SK-MEL-5 (cell line): ENCODE measurements at regions not wholly inside any gene's neighbourhood (a gene's known extent, or its start where the extent isn't known, plus 50 kb on each side); places are given as distances from the start of the nearest gene placed in this dataset.

ENCODE experiments used
- DNase-seq: peaks from one replicate; pipeline ENCODE4 v3.0.0-alpha.2; 2016; ENCODE audit warnings: low read depth, low spot score
- in situ Hi-C: cut with HindIII; loops from 2 replicates; pipeline ENCODE4 v1.10.0; 2016; ENCODE audit warnings: low sequenced_read_pairs, high pct_unique_total_duplicates, low pct_unique_long_range_greater_than_20kb

GRCh38 chr6:8282380-8282779 lies 153.0 kb downstream of the SLC35B3 start:
- no peak for DNase-seq
- in situ Hi-C loops = no loop called here

DNA sequence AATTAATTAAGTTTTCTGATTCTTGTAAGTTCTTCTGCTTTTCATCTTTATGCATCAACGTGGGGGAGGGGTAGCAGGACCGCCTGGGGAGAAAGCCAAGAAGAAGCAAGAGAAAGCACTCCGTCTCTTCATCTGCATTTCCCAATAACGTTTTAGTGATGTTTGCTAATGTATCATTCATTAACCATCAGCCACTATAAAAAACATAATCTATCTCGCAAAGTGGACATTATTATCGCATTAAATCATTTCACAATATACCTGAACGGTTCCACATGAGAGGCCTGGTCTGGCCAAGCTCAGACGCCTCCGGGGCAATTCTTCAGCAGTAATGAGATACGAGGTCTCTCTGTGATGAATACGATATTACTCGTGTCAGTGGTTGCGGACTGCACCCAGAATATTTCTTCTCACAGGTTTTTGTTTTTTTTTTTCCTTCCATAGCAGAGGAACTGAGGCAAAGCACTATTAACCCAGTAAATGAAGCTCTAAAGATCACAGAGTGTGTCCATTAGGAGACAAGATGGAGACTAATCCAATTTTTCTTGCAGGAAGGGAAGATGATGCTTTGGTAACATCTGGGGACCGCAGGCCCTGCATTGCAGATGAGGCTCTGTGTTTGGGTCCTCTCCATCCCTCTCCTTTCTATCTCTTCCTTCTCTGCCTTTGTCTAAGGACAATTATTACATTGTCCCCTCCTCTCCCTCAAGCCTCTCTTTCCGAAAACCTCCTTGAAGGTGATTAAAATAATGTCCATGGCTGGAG lies 156.1 kb downstream of the SLC35B3 start:
- no peak for DNase-seq

DNA sequence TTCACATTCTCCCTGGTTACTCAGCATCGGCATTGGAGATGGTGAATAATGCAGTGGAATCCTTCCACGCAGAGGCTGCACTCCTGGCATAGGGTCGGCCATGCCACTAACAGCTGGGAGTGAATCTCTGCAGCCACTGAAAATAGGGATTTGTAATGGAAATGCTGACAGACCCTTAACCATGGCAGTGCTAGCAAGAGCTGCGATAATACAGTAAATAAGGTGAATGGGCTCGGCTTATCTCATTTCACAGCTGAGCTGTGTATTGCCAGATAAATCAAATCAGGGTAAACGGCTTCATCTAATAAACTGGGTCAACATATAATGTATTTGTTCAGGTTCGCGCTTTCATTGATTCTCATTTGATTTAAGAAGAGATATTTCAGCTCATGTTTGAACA lies 156.8 kb downstream of the SLC35B3 start:
- in situ Hi-C loops = no loop called here
- no peak for DNase-seq

More for the DNA sequence above, 156.1 kb downstream of the SLC35B3 start:
- in situ Hi-C loops = no loop called here

GRCh38 chr6:8277769-8278168 lies 157.6 kb downstream of the SLC35B3 start:
- in situ Hi-C loops = no loop called here
- DNase-seq = no peak

DNA sequence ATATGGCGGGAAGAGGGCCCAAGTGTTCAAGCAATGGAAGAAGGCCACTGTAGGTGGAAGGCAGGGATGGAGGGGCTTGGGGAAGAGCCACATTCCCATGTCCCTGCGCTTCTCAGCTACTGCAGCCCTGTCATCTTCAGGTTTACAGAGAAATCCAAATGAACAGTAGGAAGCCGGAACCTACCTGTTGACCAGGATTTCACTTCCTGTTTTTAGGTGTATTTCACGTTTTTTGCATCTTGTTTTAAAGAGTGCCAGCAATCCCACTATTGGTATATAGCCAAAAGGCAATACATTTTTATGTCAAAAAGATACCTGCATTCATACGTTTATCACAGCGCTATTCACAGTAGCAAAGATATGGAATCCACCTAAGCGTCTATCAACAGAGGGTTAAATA lies 159.2 kb downstream of the SLC35B3 start:
- in situ Hi-C loops = no loop called here
- no peak for DNase-seq

- in situ Hi-C loops = no loop called here
- no peak for DNase-seq
Measured at GRCh38 chr6:8275667-8276066, 159.7 kb downstream of the SLC35B3 start.

DNA sequence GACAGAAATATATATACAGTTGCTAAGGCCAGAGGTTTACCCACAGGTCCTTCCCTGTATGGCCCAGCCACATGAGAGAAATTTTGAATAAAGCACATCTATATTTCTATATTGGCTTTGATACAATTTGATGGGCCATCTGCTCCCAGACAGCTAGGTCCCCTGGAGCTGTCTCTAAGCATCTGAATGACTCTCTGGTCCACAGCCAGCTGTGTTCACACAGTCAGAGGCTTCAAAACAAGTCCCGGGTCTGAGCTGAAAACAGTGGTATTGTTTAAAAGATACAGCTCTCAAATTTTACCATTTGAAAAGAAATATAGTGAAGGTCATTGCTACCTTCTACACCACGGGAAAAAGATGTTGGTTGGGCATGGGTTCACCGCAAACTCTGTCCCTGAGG lies 161.1 kb downstream of the SLC35B3 start:
- in situ Hi-C loops = no loop called here
- no peak for DNase-seq

- peak; percentile 11 for DNase-seq
- in situ Hi-C loops = no loop called here
Measured at GRCh38 chr6:8269872-8270454, 165.4 kb downstream of the SLC35B3 start.

DNA sequence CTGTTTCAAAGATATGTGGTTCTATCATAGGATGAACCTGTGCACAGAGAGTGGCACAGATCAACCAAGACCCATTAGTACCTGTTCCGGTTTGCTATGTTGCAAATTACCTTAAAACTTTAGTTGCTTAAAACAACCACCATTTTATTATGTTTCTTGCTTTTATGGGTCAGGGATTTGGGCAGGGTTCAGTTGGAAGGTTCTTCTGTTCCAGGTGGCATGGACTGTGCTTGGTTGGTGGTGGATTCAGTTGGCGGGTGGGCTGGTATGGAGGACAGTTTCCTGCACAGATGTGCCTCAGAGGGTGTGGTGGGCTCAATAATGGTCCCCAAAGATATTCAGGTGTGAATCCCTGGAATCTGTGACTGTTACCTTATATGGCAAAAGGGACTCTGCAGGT lies 166.3 kb downstream of the SLC35B3 start:
- DNase-seq = no peak
- in situ Hi-C loops = no loop called here

DNA sequence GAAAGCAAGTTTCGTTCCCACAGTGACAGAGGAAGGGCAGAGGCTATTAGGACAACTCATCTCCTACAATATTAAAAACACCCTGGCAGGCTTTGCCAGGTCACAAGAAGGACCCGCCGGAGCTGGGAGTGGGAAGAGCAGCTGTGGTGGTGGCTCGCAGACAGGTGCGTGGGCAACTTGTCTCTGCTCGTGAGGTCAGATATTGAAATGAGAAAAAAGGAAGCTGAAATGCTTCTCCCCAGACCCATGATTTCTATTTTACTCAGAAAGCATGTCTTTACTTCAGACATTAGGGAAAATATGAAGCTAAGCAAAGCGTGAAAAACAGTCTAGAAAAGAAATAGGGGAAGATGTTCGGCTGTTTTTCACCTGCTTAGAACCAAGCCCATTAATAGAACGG lies 166.3 kb upstream of the EEF1E1 start:
- DNase-seq = no peak
- in situ Hi-C loops = no loop called here

GRCh38 chr6:8268156-8268555 lies 165.8 kb upstream of the EEF1E1 start:
- in situ Hi-C loops = no loop called here

GRCh38 chr6:8260610-8261009 lies 158.3 kb upstream of the EEF1E1 start:
- DNase-seq = no peak
- in situ Hi-C loops = no loop called here

More at GRCh38 chr6:8268156-8268555, 165.8 kb upstream of the EEF1E1 start:
- DNase-seq = no peak

DNA sequence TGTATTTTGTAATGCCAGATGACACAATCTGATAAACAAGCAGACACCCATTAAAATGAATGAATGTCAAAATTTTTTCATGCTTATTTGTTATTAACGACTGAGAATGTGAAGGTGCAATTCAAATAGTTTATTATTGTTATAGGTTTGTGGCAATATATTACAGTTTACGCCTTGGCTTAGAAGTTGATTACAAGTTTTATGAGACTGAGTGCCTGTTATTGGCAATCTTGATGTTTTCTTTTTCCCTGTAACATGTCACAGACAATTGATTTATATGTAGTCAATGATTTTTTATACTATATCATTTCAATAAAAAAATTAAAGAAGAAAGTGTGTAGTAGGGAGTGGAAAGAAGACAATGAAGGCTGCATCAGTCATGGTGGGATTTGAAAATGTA lies 144.1 kb upstream of the EEF1E1 start:
- in situ Hi-C loops = no loop called here
- no peak for DNase-seq

DNA sequence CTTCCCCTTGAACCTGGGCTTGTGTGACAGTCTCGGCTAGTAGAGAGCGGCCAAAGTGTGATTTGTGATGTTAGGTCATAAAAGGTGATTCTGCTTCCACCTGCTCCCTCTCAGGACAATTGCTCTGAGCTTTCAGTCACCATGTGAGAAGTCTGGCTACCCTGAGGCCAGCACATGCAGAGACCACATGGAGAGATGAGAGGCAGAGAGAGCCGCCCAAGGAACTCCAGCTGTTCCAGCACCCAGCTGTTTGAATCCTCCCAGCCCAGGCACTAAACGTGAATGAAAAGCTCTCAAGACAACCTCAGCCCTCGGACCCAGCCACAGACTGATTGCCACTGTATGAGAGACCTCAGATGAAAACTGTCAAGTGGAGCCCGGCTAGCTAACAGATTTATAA lies 143.4 kb upstream of the EEF1E1 start:
- DNase-seq = no peak
- in situ Hi-C loops = no loop called here

GRCh38 chr6:8243475-8243874 lies 141.1 kb upstream of the EEF1E1 start:
- no peak for DNase-seq
- in situ Hi-C loops = no loop called here

GRCh38 chr6:8242885-8243284 lies 140.5 kb upstream of the EEF1E1 start:
- DNase-seq = no peak
- in situ Hi-C loops = no loop called here

GRCh38 chr6:8240301-8240700 lies 138.0 kb upstream of the EEF1E1 start:
- in situ Hi-C loops = no loop called here

DNA sequence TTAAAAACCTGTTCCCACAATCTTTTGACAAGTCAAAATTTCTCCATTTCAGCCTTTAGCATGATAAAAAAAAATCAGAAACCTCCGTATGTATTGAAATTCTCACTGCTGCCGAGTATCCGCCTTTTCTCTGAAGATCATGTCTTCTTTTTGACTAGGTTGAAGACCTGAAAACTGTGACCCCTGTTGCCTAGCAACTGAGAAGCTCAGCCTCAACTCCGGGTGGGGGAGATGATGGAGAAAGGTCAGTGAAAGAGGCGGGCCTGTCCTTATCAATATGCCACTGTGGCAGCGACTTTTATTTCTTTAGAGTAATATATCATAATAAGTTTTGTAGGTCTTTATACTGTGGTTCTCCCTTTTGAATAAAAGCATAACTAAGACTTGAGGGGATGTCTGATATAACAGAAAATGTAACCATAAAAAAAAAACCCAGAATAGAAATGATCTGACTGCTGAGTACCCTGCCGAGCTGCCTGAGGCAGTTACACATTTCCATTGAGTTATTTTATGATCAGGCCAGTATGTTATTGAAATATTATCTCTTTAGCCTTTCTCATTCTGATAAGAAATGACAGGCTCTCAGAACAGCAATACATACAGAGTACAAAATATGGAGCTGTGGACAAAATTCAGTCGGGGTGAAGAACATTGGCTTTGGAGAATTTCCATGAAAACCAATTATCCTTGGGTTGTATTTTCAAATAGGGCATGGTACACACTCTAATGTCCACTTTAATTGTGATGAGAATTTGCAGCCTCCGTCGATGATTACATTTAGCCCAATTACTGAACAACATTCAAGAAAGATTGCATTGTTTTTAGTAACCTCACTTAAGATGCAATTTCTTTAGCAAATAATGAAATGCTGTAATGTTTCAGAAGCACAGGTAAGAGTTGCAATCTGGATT lies 136.7 kb upstream of the EEF1E1 start:
- in situ Hi-C loops = no loop called here

More at GRCh38 chr6:8240301-8240700, 138.0 kb upstream of the EEF1E1 start:
- no peak for DNase-seq

More for the DNA sequence above, 136.7 kb upstream of the EEF1E1 start:
- no peak for DNase-seq
